Left renal pelvis (tissue), 4 donors: ENCODE measurements at regions not wholly inside any gene's neighbourhood (a gene's known extent, or its start where the extent isn't known, plus 50 kb on each side); places are given as distances from the start of the nearest gene placed in this dataset.

Source experiments
- DNase-seq, 4 donors: peaks; one replicate each; pipeline ENCODE4 v3.0.0-alpha.2; 2013; ENCODE audit warnings: low read depth in 4 of 4, low spot score in 3 of 4

- no peak for DNase-seq
Observed at GRCh38 chr3:135779024-135779423, 186.5 kb upstream of the PPP2R3A start.

- DNase-seq = no peak
Observed at GRCh38 chr3:135779590-135780235, 185.8 kb upstream of the PPP2R3A start.

- DNase-seq = no peak
Observed at GRCh38 chr3:135781026-135781815, 184.3 kb upstream of the PPP2R3A start.

- DNase-seq = no peak
Observed at GRCh38 chr3:135784557-135784956, 181.0 kb upstream of the PPP2R3A start.

GRCh38 chr3:135788146-135788545 lies 177.4 kb upstream of the PPP2R3A start:
- no peak for DNase-seq

- DNase-seq = no peak
Observed at GRCh38 chr3:135788978-135789377, 176.6 kb upstream of the PPP2R3A start.

GRCh38 chr3:135792174-135792573 lies 173.4 kb upstream of the PPP2R3A start:
- no peak for DNase-seq

- peak in 1 of 4 donors; percentile 10 for DNase-seq
Observed at GRCh38 chr3:135792858-135793475, 172.6 kb upstream of the PPP2R3A start.

- no peak for DNase-seq
Observed at GRCh38 chr3:135800071-135800549, 165.4 kb upstream of the PPP2R3A start.

GRCh38 chr3:135801018-135801417 lies 164.5 kb upstream of the PPP2R3A start:
- no peak for DNase-seq

- no peak for DNase-seq
Observed at GRCh38 chr3:135802171-135802570, 163.4 kb upstream of the PPP2R3A start.

- DNase-seq = no peak
Observed at GRCh38 chr3:135803028-135803692, 162.4 kb upstream of the PPP2R3A start.

- no peak for DNase-seq
Observed at GRCh38 chr3:135805752-135806151, 159.8 kb upstream of the PPP2R3A start.

GRCh38 chr3:135806317-135806716 lies 159.2 kb upstream of the PPP2R3A start:
- peak in 1 of 4 donors; percentile 25 for DNase-seq

- no peak for DNase-seq
Observed at GRCh38 chr3:135807879-135808278, 157.6 kb upstream of the PPP2R3A start.

GRCh38 chr3:135809021-135809634 lies 156.4 kb upstream of the PPP2R3A start:
- DNase-seq = no peak

GRCh38 chr3:135811651-135812050 lies 153.9 kb upstream of the PPP2R3A start:
- no peak for DNase-seq

GRCh38 chr3:135812057-135812456 lies 153.5 kb upstream of the PPP2R3A start:
- no peak for DNase-seq

- DNase-seq = no peak
Observed at GRCh38 chr3:135834465-135834864, 131.1 kb upstream of the PPP2R3A start.

- no peak for DNase-seq
Observed at GRCh38 chr3:135837977-135838631, 127.4 kb upstream of the PPP2R3A start.
